Occipital lobe (tissue), 1 donor: ENCODE measurements at regions not wholly inside any gene's neighbourhood (a gene's known extent, or its start where the extent isn't known, plus 50 kb on each side); places are given as distances from the start of the nearest gene placed in this dataset.
"Not testable (repeated sequence)": the region's sequence is repeated elsewhere in the genome, so short reads cannot be mapped to it uniquely, and the experiment has no call there.

Experiments used
- DNase-seq: peaks from one replicate; lab custom pipeline; 2025; lab: John Stamatoyannopoulos, UW

GRCh38 chr7:6882321-6882721, 56.2 kb upstream of the CCZ1B start:
- DNase-seq, result not testable (repeated sequence)

GRCh38 chr7:6883756-6884155, 57.7 kb upstream of the CCZ1B start:
- DNase-seq, result not testable (repeated sequence)

DNA sequence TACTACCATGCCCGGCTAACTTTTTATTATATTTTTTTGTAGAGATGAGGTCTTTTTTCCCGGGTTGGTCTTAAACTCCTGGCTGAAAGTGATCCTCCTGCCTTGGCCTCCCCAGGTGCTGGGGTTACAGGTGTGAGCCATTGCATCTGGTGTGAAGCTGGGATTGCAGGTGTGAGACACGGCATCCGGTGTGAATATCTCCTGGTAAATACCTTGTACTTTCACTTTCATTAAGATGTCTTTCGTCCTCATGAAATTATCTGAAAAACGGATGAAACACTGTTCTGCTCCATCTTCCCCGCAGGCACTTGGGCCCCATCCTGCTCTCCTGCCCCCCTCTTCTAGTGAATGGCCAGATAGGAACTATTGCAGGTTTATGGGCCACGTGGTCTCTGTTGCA, 60.1 kb upstream of the CCZ1B start:
- no peak for DNase-seq

DNA sequence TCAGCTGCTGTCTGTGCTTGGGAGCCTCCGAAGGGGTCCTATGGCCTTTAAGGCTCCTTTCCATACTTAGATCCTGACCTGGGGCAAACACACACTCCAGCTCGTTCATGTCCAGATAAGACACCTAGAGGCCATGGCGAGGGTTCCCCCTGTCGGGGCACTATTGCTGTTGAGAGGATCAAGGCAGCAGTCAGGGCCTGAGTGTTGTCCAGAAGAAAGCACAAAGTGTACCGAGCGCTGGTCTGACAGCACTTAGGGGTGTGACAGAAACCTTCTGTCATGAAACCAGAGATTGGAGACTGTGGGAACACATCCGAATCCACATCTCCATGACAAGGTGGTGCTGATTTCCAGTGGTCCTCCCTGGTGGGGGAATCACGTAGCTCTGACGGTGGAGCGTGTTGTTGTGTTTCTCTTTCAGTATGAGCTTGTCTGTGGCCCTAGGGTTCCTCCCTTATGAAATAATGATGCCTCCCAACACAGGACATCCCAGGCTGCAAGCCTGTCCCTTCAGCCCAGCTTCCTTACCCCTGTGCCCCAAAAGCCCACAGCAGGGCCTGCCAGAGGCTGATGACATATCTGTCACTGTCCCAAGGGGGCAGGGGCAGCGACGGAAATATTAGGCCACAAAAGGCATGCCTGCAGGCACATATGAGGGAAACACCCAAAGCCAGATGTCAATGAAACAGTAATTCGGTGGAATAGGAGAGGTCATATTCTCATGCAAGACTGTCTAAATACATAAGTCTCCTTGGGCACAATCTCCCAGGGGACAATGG, 62.4 kb upstream of the CCZ1B start:
- not testable (repeated sequence) for DNase-seq

GRCh38 chr7:6889252-6889812, 63.3 kb upstream of the CCZ1B start:
- DNase-seq, result no peak

DNA sequence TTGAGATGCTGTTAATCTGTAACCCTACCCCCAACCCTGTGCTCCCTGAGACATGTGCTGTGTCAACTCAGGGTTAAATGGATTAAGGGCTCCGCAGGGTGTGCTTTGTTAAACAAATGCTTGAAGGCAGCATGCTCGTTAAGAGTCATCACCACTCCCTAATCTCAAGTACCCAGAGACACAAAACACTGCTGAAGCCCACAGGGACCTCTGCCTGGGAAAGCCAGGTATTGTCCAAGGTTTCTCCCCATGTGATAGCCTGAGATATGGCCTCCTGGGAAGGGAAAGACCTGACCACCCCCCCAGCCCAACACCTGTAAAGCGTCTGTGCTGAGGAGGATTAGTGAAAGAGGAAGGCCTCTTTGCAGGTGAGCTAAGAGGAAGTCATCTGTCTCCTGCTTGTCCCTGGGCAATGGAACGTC, 76.0 kb upstream of the CCZ1B start:
- DNase-seq, result not testable (repeated sequence)

DNA sequence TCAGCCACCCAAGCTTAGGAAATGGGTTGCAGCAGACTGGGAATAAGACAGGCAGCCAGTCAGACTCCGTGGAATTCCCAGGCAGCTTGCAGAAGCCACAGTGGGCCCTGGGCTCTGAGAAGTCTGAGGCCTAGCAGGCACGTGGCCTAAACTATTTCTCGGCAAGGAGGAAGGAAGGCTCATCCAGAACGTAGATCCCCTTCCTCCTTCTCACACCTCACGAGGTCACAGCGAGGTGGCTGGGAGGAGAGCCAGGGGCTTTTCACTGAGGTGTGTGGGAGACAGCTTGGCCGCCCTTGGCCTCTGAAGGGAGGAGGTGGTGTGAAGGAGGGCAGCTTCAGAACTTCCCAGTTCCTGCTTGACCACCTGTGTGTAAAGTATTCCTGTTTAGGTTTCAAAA, 77.2 kb upstream of the CCZ1B start:
- not testable (repeated sequence) for DNase-seq

- DNase-seq, result not testable (repeated sequence)
Measured at GRCh38 chr7:6903792-6904191, 77.7 kb upstream of the CCZ1B start.

DNA sequence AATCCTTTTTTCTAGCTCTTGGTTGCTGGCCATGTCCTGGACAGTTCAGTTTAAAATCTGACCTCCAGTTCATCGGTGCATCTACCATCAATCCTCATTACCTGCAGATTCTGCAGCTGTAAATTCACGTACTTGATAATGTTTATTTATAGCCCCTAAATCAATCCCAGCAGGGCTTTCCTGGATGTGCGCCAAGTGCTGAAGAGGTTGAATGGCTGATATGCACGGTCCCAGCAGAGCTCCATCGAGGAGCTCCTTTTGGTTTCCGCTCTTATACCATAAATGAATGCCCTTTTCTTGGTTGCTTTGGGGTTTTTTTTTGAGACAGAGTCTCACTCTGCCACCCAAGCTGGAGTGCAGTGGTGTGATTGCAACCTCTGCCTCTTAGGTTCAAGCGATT, 91.2 kb upstream of the CCZ1B start:
- DNase-seq, result no peak

DNA sequence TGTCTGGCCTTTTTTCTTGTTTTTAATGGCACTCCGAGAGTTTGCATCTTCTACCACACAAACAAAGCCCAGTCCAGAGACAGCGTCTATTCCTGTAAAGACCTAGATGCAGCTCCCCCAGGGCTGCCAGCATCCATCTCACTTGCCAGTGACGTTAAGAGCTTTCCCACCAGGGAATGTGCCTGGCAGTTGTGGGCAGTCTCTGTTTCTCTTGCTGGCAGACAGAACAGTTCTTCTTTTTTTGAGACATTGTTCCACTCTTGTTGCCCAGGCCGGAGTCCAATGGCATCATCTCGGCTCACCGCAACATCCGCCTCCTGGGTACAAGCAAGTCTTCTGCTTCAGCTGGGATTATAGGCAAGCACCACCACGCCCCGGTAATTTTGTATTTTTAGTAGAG, 93.1 kb upstream of the CCZ1B start:
- not testable (repeated sequence) for DNase-seq

- not testable (repeated sequence) for DNase-seq
Measured at GRCh38 chr7:6924523-6924922, 98.4 kb upstream of the CCZ1B start.

- DNase-seq, result not testable (repeated sequence)
Measured at GRCh38 chr7:6926193-6927174, 100.4 kb upstream of the CCZ1B start.

DNA sequence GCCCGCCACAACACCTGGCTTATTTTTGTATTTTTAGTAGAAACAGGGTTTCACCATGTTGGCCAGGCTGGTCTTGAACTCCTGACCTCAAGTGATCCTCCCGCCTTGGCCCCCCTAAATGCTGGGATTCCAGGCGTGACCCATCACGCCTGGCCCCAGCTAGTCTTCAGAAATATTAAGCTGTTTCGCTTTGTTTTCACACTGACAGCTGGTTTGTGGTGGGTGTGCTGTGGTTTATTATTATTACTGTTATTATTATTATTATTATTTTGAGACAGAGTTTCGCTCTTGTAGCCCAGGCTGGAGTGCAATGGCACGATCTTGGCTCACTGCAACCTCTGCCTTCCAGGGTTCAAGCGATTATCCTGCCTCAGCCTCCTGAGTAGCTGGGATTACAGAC, 101.6 kb upstream of the CCZ1B start:
- DNase-seq, result not testable (repeated sequence)

DNA sequence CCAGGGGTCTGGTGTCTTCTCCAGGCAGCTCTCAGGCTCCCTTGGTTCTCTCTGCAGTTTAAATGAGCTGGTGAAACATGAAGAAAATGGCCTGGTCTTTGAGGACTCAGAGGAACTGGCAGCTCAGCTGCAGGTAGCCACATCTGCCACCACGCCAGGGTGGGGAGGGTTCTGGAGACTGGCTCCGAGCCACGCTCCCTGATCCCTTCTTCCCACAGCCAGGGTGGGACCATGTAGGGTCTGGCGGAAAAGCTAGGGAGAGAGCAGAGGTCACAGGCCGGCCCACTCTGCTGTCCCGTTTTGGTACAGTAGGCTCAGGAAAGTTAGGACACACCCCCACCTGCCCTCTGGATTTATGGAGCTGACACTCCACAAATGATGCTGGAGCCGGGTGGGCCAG, 103.5 kb upstream of the CCZ1B start:
- DNase-seq, result not testable (repeated sequence)

- not testable (repeated sequence) for DNase-seq
Measured at GRCh38 chr7:6930081-6930635, 104.1 kb upstream of the CCZ1B start.

DNA sequence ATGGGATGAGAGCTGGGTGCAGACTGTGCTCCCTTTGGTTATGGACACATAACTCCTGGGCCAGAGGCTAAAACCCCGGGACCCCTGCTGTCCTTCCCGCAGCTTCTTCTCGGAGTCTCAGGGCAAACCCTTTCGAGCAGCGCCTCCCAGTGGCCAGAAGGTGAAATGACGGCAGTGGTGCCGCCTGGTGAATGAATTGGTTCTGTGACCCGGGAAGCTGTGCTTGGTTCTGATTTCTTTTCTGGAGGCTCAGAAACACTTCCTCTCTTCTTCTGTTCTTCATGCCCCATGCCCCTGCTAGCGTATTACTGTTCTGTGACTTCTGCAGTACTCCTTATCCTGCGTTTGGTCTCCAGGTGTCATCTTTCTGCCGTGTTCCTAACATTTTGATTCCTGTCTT, 104.7 kb upstream of the CCZ1B start:
- not testable (repeated sequence) for DNase-seq

- DNase-seq, result not testable (repeated sequence)
Measured at GRCh38 chr7:6931456-6931855, 105.4 kb upstream of the CCZ1B start.

- not testable (repeated sequence) for DNase-seq
Measured at GRCh38 chr7:6933954-6934632, 108.0 kb upstream of the CCZ1B start.

- no peak for DNase-seq
Measured at GRCh38 chr7:6934981-6935380, 108.9 kb upstream of the CCZ1B start.

DNA sequence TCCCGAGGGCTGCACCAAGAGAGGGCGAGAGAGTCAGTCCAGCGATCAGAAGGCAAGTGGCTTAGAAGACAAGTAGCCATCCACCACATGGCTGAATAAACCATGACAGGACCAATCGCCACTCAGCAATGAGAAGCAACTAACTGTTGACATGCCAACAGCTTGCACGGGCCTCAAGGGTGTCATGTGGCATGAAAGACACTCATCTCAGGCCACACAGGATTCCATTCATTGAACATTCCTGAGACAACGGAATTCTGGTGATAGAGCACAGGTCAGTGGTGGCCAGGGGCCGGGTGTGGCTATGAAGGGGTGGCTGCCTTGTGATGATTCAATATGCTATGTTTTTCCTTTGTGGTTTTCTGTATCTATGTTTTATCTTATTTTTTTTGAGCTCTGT, 110.6 kb upstream of the CCZ1B start:
- DNase-seq, result not testable (repeated sequence)

DNA sequence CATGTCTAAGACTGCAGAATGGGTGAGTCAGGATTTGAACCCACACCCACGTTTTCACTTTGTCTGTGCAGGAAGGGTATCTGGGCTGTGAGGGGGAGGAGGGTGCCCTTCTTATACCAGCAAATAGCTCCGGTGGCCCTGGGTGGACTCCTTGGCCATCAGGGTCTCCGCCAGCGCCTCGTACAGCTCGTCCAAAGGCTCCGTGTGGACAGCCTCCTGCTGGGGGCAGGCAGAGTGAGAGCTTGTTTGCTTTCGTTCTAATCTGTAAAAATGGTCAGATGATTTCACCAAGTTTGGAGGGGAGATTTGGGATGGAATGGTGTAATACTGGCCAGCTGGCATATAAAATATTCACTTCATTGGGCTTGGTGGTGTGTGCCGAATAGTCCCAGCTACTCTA, 111.7 kb upstream of the CCZ1B start:
- not testable (repeated sequence) for DNase-seq
